CD4-positive, alpha-beta T cell treated with Interleukin-21 for 1 hour (primary cell): ENCODE measurements at regions not wholly inside any gene's neighbourhood (a gene's known extent, or its start where the extent isn't known, plus 50 kb on each side); places are given as distances from the start of the nearest gene placed in this dataset.
"Not testable (repeated sequence)": the region's sequence is repeated elsewhere in the genome, so short reads cannot be mapped to it uniquely, and the experiment has no call there.

Source experiments
- DNase-seq: peaks from one replicate; pipeline ENCODE4 v3.0.0-alpha.2; 2020

DNA sequence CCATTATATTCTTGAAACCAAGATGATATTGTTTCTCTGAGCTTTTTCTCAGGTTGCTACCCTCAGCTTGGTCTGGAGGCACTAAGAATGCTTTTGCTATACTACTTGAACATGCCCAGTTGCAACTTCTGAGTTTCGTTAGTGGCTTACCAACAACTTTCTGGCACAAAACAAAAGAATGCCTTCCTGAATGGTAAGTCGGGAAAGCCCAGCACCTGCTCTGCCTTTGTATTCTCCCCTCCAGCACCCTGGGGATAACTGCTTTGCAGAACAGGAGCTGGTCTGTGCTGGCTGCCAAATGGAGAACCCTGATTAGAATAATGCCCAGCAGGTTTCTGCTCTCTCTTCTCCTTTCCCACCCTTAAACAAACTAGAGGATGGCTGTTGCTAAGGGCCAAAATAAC, 149.3 kb downstream of the TGFB2 start:
- DNase-seq = no peak

DNA sequence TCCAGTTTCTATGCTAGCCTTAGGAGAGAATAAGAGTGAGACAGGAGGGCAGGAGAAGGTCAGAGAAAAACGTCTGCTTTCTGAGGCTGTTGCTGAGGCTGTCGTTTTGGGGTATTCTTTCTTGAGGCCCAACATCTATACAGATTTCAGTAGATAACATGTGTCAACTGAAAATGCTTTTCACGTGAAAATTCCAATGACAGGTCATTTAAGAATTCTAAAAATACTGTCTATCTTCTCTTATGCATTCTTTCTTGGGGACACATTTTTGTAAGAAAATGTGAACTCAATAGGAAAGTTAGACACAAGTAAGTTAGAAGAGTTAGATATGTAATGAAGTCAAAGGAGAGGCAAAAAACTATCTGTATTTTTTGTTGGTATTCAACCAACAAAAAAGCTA, 150.8 kb downstream of the TGFB2 start:
- no peak for DNase-seq

DNA sequence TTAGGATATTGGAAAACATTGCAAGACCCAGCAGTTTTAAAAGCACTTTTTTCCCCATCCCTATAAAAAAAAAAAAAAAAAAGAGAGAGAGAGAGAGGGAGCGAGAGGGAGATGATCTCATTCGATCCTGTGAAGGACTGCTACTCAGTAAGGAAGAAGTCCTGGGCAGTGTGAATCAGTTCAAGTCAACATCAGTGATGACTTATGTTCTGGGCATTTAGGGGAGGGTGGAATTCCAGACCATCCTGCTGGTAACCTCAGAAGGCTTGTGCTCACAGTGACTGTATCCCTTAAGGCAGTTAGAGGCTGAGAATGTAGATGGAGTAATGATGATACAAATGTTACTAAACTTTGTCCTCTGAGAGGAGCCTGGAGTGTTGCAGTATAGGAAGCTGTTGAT, 151.4 kb downstream of the TGFB2 start:
- DNase-seq = no peak

DNA sequence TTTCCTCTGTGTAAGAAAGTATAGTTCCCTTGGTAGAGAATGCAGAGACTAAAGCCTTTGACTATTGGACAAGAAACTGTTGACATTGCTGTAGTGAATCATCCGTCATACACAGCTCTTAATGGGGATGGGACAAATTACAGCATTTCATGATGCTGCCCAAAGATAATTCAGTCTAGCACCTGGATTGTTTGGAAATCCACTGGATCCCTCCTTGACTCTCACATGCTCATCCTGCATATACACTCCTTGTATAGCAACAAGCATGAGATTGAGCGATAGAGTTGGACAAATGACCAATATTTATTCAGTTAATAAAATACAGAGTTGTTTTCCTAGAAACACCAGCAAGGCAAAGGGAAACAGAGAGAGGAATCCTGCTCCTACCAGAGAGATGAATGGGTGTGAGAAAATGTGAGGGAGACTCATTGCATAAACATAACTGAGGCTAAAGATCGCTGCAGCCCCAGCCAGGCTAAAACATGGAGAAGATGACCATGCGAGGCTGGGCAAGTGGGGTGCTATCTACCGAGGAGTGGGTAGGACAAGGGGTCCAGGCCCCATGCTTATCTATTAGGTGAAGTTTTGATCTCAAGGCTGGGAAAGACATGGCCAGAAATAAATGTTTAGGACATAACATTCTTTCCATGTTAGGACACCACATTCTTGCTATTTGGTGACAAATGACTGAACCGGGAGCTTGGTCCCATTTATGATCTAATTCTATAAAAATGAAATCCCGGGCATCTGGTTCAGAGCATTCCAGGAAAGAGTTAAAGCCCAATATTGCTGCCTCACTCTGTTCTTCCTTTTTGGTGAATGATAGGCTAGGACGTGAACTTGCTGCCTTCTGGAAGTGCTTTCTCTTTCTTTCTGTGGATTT, 153.2 kb downstream of the TGFB2 start:
- DNase-seq = no peak

DNA sequence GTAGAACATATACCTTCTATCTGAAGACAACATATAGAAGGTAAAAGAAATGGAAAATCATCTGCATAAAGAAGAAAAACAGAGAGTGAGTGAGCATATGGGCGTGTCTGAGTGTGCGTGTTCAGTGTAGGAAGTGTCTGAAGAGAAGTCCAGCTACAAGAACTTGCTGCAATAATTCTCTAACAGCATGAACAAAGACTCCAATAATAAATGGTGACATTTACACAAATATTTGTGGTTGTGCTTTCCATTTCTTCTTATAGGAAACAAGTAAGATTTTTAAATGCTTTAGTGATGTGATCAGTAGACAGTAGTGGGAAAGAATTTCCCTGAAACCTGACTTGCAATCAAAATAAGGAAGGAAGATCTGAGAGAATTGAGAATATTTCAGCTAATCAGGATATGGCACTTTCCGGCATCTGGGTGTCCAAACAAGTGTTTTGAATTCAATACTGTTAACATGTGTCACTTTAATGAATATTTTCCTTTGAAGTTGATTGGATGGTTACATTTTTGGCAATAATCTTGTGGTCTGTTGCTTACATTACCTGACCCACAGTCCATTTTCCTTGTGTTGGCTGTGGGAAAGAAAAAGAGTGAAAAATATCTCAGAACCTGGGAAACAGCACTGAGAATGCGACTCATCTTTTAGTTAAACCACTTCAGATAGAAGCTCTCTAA, 154.0 kb downstream of the TGFB2 start:
- no peak for DNase-seq

DNA sequence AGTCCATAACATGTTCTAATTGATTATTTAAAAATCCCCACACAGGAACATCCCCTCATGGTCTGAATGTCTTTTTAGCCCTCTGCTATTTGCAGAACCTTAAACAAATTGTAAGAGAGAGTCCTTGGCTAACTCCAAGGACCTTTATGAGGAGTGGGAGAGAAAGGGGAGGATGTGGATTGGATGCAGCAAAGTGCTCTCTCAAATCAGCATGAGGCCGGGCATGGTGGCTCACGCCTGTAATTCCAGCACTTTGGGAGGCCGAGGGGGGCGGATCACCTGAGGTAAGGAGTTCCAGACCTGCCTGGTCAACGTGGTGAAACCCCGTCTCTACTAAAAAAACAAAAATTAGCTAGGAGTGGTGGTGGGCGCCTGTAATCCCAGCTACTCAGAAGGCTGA, 154.8 kb downstream of the TGFB2 start:
- DNase-seq = no peak

DNA sequence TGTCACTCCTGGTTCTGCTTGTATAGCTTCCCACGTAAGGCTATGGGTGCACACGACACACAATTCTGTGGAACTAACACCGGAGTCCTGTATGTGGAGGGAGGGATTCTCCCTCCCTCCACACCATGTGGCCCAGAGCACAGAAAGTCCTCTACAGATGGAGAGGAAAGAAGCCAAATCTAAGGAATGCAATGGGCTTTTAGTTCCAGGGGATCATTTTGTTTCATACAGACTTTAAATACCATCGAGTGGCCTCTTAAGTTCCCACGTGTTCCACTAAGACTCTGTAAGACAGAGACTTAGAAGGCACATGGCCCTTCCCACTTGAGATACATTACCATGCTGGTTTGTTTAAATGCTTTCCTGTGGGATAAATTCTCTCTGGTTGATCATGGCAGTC, 156.0 kb downstream of the TGFB2 start:
- DNase-seq = no peak

DNA sequence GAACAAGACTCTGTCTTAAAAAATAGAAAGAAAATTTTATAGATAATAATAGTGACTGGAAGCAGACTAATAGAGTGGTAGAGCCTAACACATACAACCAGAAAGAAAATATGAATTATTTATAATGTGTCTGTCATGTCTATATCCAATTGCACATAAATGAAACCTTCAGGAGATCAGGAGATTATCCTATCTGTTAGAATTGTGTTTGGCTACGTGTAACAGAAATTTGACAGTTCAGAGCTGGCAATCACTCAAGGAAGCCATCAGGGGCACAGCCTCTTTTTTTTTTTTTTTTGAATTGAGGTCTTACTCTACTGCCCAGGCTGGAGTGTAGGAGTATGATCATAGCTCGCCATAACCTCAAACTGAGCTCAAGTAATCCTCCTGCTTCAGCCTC, 157.2 kb downstream of the TGFB2 start:
- no peak for DNase-seq

DNA sequence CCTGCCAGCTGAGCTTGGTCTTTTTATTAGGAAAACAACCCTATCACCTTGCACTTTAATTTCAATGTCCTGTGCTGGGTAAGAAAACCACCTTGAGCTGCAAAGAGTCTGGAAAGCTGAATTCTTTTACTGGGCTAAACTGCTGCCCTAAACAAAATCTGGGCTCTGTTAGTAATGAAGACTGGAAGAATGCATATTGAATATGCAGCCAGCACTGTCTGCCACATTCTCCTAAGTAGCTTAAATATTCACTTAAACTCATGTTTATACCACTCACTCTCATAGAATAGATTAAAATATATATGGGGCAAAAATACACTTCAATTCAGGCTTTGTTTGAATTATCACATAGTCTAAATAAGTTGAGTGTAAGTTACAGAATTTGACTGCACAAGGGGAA, 158.0 kb downstream of the TGFB2 start:
- no peak for DNase-seq

DNA sequence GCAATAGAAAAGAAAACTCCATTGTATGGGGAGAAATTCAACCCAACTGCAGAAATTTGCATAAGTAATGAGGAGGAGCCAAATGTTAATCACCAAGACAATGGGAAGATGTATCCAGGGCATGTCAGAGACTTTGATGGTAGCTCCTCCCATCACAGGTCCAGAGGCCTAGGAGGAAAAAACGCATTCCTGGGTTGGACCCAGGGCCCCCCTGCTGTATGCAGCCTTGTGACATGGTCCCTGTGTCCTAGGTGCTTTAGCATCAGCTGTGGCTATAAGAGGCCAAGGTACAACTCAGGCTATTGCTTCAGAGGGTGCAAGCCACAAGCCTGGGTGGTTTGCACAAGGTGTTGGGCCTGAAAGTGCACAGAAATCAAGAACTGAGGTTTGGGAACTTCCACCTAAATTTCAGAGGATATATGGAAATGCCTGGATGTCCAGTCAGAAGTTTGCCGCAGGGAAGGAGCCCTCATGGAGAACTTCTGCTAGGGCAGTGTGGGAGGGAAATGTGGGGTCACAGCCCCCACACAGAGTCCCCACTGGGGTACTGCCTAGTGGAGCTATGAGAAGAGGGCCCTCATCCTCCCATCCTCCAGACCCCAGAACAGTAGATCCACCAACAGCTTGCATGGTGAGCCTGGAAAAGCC, 162.3 kb downstream of the TGFB2 start:
- no peak for DNase-seq

DNA sequence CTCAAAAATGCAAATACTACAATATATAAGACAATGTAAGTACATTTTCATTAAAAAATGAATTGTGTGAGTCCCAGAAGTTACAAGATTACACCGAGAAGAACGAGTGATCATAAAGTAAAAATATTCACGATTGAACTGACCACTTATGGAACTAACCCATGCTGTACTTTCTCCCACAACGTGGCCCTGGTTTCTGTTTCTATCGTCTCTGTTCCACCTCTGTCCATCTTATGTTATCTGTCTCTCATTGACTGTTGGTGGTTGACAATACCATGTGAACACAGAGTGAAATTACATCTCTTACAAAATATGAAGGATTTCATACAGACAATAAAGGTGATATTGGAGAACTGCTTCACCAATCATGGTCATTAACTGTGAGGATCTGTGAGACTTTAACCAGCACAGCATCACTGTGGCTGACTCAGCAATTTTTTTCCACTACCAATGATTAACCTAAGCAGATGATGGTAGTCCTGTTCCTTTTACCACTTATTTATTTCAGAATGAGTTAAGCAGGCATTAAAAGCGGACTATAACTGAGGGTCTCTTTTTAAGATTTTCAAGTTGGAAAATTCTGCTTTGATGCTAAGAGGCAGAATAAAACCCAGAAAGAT, 165.1 kb downstream of the TGFB2 start:
- DNase-seq = no peak

DNA sequence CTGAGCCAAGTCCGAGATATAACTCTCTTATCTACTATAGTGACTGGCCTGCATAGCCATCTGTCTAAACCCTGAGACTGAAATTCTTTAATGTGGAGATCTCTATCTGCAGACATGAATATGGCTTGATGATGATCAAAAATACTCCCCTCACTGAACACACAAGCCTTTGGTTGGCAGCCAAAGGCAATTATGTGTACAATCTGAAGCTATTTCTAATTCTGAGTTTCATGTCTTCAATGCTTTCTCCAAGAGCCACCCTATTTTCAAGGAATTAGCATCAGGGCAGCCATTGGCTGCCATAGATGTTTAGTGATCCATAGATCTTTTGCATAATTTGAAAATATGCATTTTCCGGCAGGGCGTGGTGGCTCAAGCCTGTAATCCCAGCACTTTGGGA, 168.2 kb downstream of the TGFB2 start:
- no peak for DNase-seq

DNA sequence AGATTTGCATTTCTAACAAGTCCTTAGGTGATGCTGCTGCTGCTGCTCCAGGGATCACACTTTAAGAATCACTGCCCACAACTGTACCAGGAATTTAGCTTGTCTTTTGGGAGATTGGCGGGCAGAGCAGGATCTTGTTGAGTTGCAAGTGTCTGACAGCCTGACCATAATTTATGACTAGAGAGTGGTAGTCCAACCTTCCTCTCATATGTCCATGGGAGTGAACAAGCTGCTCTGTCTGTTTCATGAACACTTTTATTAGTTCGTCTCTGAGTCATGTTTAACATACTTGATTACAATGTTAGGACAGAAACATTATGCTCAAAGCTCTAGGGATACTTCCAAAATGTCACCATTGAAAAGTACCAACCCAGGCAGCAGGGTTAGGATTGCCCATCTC, 169.6 kb downstream of the TGFB2 start:
- DNase-seq = no peak

DNA sequence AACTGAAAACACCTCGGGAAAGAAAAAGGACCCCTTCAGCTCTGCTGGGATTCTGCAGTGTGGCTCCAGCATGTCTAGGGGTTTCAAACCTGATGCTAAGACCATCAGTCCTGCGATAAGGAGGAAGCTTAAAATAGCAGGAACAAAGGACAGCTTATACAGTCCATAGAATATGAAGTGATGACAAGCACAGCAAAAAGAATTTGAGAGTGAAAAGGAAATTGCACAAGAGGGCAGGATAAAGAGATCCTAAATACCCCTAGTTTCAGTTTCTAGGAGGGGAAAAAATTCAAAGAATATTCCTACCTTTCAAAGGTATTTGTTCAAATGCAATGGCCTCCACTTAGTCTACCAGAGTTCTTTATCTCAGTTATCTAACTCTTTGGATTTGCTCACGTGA, 171.4 kb downstream of the TGFB2 start:
- DNase-seq = no peak

DNA sequence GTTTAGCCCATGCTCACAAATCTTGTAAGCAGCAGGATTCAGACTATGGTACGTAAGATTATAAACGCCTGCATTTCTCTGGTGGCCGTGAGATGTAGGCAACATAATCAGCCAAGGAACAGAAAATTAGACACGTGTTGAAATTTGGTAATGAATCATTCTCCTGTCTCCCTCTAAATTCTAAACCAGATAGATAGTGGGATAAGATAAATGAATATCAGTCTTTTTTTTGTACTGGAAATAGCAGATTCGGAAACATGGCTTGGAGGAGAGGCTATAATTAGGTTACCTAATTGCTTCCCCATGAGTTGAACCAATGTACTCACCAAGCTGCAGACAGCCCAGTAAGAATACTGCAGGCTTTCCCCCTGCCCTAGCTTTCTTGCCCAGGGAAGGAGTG, 172.3 kb downstream of the TGFB2 start:
- no peak for DNase-seq

DNA sequence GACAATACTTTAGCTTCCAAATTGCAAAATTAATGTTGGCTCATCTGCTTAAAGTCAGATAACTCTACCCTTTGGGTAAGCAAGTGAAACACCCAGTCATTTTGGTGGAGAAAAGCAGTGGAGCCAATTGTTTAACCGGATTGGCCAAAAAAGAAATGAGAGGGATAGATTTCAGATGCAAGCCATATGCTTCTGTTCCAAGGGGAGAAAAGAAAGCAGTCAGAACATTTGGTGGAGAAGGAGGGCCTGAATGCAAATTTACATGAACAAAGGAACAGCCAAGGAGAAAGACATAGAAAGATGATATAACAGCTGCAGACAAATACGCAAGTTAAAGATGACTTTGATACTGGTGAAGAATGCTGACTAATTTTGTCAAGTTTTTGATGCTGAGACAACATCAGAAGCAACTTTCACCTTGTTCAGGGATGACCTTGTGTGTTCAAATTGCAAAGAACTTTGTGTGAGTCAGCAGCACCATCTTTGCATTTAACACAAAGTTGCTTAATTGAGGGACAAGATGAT, 173.1 kb downstream of the TGFB2 start:
- DNase-seq = no peak

DNA sequence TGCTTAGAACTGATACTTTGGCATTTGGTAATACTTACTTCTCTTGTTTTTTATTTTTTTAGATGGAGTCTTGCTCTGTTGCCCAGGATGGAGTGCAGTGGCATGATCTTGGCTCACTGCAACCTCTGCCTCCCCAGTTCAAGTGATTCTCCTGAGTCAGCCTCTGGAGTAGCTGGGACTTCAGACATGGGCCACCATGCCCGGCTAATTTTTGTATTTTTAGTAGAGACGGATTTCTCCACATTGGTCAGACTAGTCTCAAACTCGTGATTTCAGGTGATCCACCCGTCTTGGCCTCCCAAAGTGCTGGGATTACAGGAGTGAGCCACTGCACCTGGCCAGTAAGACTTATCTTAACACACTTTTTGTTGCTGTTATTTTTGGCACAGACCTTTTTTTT, 175.5 kb downstream of the TGFB2 start:
- not testable (repeated sequence) for DNase-seq

DNA sequence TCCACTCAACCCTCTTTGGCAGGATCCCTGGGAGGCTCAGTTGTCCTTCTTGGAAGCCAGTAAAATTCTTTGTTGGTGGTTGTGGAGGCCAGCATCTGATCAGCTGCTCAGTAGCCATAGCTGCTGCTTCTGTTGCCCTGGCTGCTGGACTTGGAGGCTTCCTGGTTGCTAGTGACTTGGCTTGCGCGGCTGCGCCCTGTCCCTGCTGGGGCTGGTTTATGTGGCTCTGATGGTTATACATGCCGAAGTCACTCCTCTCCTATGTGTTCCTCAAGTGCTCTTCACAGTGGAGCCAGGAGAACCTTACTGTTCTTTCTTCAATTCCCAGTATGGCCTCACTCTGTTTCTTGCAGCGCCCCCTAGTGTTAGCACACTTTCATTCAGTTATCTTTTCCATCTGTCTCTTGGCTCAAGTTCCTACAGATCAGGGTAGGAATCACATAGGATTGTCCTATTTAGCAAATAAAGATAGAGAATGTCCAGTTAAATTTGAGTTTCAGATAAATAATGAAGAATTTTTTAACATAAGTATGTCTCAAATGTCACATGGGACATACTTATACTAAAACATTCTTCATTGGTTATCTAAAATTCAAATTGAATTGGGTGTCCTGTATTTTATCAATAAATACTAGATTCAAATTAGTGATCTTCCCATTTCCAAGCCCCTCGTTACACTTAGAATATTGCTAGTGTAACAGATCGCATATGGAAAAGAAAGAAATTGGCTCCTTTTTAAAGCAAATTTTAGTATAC, 176.5 kb downstream of the TGFB2 start:
- DNase-seq = peak; percentile 25

DNA sequence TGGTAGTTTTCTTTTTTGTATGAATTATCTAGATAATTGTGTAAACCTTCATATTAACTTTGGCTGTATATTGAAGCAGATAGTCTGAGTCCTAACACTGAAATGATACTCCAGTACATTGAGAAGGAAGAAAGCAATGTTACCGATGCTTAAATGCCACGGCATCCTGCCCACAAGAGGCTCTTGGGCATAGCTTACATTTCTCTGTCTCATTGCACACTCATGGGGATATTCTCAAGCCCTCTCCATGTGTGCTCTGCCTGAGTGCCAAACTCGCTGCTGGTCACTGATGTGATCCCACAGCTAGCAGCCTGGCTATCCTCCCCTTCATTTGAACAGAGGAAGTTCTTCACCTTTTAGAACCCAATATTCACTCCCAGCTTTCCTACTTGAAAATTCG, 179.4 kb downstream of the TGFB2 start:
- no peak for DNase-seq

DNA sequence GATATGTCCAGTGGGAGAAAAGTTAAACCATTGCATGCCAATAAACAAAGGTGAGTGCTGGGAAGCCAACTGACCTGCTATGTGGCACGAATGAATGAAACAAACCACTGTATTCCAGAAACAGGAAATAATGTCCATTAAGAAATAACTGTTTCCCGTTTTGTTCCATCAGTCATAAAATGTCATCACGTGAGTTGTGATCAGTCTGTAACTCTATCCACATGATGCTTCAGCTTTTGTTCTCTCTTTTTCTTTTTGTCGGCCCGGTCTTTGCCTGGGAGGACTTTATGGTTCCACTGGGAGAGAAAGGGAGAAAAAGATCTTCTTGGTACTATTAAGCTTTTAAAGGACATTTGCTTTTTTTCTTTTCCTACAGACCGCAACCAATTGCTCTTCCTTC, 179.9 kb downstream of the TGFB2 start:
- DNase-seq = no peak

DNA sequence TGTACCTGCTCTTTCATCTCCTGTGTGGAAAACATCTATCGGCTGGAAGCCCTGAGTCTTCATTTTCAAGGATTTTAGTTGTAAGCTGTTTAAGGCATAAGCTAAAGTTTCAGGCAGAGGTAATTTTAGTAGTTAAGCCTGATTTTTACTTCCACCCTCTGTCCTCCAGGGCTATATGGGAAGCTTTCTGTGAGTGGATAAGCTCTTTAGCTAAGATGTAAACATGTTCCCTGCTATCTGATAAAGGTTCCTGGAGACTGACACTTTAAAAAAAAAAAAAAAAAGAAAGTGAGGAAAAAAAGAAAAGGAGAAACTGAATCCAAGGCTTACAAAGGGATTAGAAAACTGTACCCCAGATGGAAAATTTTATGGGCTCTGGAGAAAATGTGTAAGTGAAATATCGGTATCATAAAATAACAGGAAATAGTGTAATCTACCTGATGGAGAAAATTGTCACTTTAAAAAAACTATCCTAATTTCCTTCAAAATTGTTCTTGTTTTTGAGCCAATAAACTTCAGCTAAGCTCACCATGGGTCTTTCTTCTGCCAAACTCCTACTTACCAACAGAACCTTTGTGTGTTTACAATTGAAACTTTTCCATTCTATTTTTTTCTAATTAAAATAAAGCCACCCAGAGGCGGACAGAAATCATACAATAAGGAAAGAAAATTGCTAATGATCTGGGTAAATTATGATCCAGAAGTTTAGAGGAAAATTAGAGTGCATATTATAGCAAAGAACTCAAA, 180.5 kb downstream of the TGFB2 start:
- DNase-seq = no peak

DNA sequence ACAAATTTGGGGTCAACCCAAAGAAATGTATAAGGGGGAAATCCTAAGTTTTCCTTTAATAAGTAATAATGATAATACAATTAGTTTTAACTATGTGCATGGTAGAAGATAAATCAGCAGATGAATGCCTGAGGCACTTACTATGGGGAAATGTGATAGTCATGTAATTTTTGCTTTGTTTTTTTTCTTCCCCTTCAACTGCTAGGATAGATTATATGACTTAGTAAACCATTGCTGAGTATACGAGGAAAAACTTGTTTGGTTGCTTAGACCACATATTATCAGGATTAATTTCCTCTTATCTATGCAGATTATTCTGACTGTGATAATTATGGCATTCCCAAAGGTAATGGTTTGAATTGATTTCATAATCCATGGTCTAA, 181.1 kb downstream of the TGFB2 start:
- no peak for DNase-seq
